Panc1 (cell line): ENCODE measurements at regions not wholly inside any gene's neighbourhood (a gene's known extent, or its start where the extent isn't known, plus 50 kb on each side); places are given as distances from the start of the nearest gene placed in this dataset.

Experiments
- ATAC-seq: fragments of 200-7000 bp; cut with Tn5 transposase; 2 replicates; pipeline ENCODE4 v1.9.1; 2020; ENCODE audit warnings: mild to moderate bottlenecking, moderate library complexity
- BruUV-seq: library from RNA; stranded (reverse); fragments of 400-500 nt; replicated peaks from 2 replicates; lab custom pipeline; 2021; lab: Mats Ljungman, UMichigan
- CTCF ChIA-PET: fragments of 300-600 bp; sonication (Branson Sonifier 250); formaldehyde crosslinking; loops from one replicate; lab custom pipeline; 2022; ENCODE audit warnings: antibody characterized with exemption; lab: Charles Lee
- POLR2A ChIA-PET: fragments of 300-600 bp; sonication (Branson Sonifier 250); formaldehyde crosslinking; loops from one replicate; lab custom pipeline; 2022; ENCODE audit warnings: antibody characterized with exemption; lab: Charles Lee
- DNase-seq: peaks from one replicate; pipeline ENCODE4 v3.0.0-alpha.2; 2010; ENCODE audit warnings: low read depth, low spot score
- H3K27ac ChIP-seq: 2 replicates; pipeline ENCODE4 v1.5.1; 2011; ENCODE audit warnings: mild to moderate bottlenecking, low read length, inconsistent platforms
- H3K27me3 ChIP-seq: fragments of 200-500 bp; sonication (Bioruptor generic); 2 replicates; pipeline ENCODE4 v1.6.0; 2014; ENCODE audit warnings: low read length, inconsistent platforms; ENCODE audit not compliant: control insufficient read depth, insufficient read depth
- H3K36me3 ChIP-seq: fragments of 200-500 bp; sonication (Bioruptor generic); 2 replicates; pipeline ENCODE4 v1.5.1; 2014; ENCODE audit warnings: inconsistent platforms, mild to moderate bottlenecking, low read length, moderate library complexity; ENCODE audit not compliant: control insufficient read depth, insufficient read depth
- H3K4me1 ChIP-seq: 2 replicates; pipeline ENCODE4 v1.5.1; 2011; ENCODE audit warnings: inconsistent platforms, mild to moderate bottlenecking, low read length, moderate library complexity; ENCODE audit not compliant: control insufficient read depth, insufficient read depth
- H3K4me3 ChIP-seq, 2 experiments: 2 replicates each; pipeline ENCODE4 v1.5.1; 2011 to 2012; ENCODE audit warnings: low read depth in 2 of 2, low read length in 2 of 2, mild to moderate bottlenecking in 2 of 2, inconsistent platforms in 1 of 2, moderate library complexity in 1 of 2
- H3K9me3 ChIP-seq: fragments of 200-500 bp; sonication (Bioruptor generic); 2 replicates; pipeline ENCODE4 v1.5.1; 2014; ENCODE audit warnings: low read depth, mild to moderate bottlenecking, inconsistent platforms, low read length, moderate library complexity; ENCODE audit not compliant: control insufficient read depth, insufficient read depth
- CTCF ChIP-seq: fragments of 450-650 bp; IDR thresholded peaks from 2 replicates; pipeline ENCODE4 v1.5.1; 2017; ENCODE audit warnings: mild to moderate bottlenecking
- POLR2AphosphoS5 ChIP-seq: IDR thresholded peaks from 2 replicates; pipeline ENCODE4 v1.6.1; 2012; ENCODE audit warnings: mild to moderate bottlenecking, low read depth, low read length, moderate library complexity
- REST ChIP-seq, 2 experiments: IDR thresholded peaks; 2 replicates each; pipeline ENCODE4 v1.6.1; 2011 to 2012; ENCODE audit warnings: low read depth in 2 of 2, control low read depth in 1 of 2, low read length in 1 of 2, mild to moderate bottlenecking in 1 of 2, moderate library complexity in 1 of 2; ENCODE audit not compliant: insufficient read depth in 1 of 2
- SIN3A ChIP-seq: IDR thresholded peaks from 2 replicates; pipeline ENCODE4 v1.6.1; 2012; ENCODE audit warnings: low read depth, mild to moderate bottlenecking, low read length, moderate library complexity, borderline replicate concordance; ENCODE audit not compliant: insufficient read depth
- TCF7L2 ChIP-seq: IDR thresholded peaks from 2 replicates; pipeline ENCODE4 v1.6.1; 2011; ENCODE audit warnings: mild to moderate bottlenecking, low read depth, low read length, inconsistent platforms
- in situ Hi-C: cut with HindIII; loops from 2 replicates; pipeline ENCODE4 v1.10.0; 2016; ENCODE audit warnings: low sequenced_read_pairs, low pct_unique_long_range_greater_than_20kb
- intact Hi-C: fragments of 100-400 bp; cut with micrococcal nuclease; formaldehyde crosslinking; loops from one replicate; pipeline ENCODE4 v1.10.0; 2022; ENCODE audit not compliant: unreplicated experiment

- Histone ChIP-seq H3K4me1 (no peaks in the 10 kb centered on the region), H3K4me3 (no peak overlapping the region), H3K36me3 (no peaks in the 10 kb centered on the region), H3K27me3 (no peaks in the 10 kb centered on the region), H3K27ac (no peak overlapping the region), H3K9me3 (no peaks in the 10 kb centered on the region)
- no TSS peak for BruUV-seq
- ATAC-seq: no peak
- intact Hi-C loops (no loop called here), in situ Hi-C loops (no loop called here)
- DNase-seq: no peak
- ChIA-PET CTCF (no interaction called here), POLR2A (no interaction called here)
- TF ChIP-seq SIN3A: no peak
- TF ChIP-seq CTCF: no peak
- no peak for TF ChIP-seq POLR2AphosphoS5
- no peak for TF ChIP-seq REST (IDR thresholded peaks at IDR 0.05; ENCODE audit: insufficient read depth in 1 of 2, low read depth in 2 of 2, low read length in 1 of 2)
- TF ChIP-seq TCF7L2: no peak
Observed at GRCh38 chr4:179503976-179504375, 2061.7 kb upstream of the AGA start.

- TF ChIP-seq POLR2AphosphoS5 (no peak), CTCF (no peak), TCF7L2 (no peak), SIN3A (no peak), REST (IDR thresholded peaks at IDR 0.05; ENCODE audit: insufficient read depth in 1 of 2, low read depth in 2 of 2, low read length in 1 of 2) (no peak)
- intact Hi-C loops: no loop called here
- Histone ChIP-seq H3K27me3 (no peaks in the 10 kb centered on the region), H3K9me3 (no peaks in the 10 kb centered on the region), H3K4me3 (no peak overlapping the region), H3K36me3 (no peaks in the 10 kb centered on the region), H3K4me1 (no peaks in the 10 kb centered on the region), H3K27ac (no peak overlapping the region)
- CTCF ChIA-PET: no interaction called here
- ATAC-seq: no peak
- DNase-seq: no peak
- POLR2A ChIA-PET: no interaction called here
- no TSS peak for BruUV-seq
- in situ Hi-C loops: no loop called here
Observed at GRCh38 chr4:179509489-179509888, 2067.3 kb upstream of the AGA start.
